GM18502 (cell line): ENCODE measurements at regions not wholly inside any gene's neighbourhood (a gene's known extent, or its start where the extent isn't known, plus 50 kb on each side); places are given as distances from the start of the nearest gene placed in this dataset.
"Not testable (repeated sequence)": the region's sequence is repeated elsewhere in the genome, so short reads cannot be mapped to it uniquely, and the experiment has no call there.

Experiments
- ATAC-seq: cut with Tn5 transposase; IDR thresholded peaks from one replicate; pipeline ENCODE4 v1.9.1; 2021; ENCODE audit warnings: mild to moderate bottlenecking; ENCODE audit not compliant: unreplicated experiment, poor library complexity

DNA sequence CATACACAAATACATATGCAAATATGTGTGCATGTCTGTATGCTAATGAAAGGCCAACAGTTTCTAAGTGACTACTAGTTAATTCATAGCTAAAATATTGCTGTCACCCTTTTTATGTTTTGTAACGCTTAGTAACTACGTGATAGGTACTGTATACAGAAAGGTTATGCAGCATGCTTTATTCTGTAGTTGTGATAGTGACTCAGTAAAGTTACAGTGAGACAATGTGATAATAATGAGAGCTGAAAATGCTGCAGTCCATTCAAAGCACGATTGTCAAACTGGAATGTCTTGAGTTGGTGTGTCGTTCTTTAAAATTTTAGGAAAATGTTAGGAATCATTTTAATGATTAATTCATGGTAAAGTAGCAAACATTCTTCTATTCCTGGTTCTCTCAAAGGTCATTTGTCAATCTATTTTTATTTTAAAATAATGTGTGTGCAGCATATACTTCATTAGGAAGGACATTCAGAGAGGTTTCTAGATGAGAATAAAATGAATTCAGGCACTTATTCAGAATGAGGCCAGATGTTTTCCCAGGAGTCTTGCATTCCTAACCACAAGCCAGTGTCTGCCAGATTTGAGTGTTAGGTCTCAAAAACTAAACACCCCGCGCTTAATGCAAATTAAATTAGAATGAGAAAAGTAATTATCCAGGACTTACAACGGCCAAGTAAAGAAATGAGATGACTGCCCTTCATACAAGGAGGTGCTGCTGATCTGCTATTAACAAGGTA is 408.8 kb upstream of the FZD8 start:
- no peak for ATAC-seq

DNA sequence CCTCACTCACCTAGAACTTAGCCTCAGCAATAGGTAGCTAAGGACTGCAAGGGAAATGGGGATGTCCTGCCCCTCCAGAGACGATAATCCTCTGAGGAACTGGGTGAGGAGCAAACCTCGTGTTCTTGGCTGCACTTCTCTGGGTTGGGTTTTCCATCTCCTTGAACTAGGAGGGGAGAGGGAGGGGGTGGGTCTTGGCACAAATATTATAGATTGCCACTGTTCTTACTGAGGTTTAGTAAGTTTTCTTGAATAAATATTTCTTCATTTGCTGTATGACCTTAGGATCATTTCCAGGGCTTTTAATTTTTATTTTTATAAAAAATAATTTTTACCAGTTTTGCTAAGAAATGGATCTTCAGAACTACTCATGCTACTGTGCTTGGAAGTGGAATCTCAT is 406.7 kb upstream of the FZD8 start:
- no peak for ATAC-seq

DNA sequence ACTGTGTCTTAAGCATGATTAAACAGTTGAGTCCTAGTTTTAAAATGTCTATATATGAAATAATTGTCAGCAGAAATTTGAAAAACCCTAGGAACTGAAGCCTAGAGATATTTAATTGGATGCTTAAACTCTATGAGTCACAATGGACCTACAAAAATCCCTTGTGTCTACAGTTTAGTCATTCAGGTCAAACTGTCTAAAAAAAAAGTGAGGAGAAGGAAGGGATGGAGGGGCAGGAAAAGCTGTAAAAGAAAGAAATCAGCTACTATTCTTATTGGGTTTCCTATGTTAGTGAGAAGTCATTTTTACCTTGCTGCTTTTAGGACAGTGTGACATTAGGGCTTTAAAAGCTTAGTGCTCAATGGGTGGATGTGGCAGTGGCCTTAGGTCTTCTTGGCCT is 406.1 kb upstream of the FZD8 start:
- ATAC-seq: no peak

DNA sequence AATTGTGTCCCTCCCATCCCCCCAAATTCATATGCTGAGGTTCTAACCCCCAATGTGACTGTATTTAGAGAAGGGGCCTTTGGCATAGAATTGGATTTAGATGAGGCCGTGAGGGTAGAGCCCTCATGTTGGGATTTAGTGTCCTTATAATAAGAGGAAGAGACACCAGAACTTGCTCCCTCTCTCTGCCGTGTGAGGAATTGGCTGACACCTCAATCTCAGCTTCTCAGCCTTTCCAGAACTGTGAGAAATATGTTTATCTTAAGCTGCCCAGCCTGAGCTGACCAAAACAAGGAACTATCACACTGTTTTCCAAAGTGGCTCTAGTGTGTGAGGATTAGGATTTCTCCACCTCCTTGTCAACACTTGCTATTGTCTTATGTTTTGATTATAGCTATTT is 400.0 kb upstream of the FZD8 start:
- ATAC-seq: no peak

DNA sequence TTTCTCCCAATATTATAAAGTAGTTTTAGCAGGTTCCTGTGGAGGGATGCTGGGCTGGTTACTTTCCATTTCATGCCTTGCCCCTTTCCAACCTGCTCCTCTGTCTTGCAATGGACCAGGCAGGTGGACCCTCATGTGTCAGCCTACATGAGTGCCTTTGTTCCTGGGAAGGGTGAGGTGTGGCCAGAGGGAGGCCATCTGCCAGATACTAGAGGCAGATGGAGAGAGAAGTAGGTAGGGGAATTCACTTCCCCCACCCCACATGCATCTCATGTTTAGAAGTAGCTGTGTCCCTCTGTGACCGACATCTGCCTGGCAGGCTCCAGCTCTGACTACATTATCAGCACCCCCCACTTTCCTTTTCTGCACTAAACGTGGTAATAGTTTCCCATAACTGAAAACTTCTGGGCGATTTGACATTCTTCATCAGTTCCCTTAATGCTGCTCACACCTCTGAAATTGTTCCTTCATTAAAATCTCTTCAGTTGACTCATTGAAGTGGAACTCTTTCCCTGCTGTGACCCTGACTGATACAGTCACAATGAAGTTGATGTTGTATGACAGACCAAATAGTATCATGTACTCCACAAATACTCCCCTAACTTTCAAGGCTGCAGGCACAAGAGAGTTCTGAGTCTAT is 396.3 kb upstream of the FZD8 start:
- ATAC-seq: no peak

DNA sequence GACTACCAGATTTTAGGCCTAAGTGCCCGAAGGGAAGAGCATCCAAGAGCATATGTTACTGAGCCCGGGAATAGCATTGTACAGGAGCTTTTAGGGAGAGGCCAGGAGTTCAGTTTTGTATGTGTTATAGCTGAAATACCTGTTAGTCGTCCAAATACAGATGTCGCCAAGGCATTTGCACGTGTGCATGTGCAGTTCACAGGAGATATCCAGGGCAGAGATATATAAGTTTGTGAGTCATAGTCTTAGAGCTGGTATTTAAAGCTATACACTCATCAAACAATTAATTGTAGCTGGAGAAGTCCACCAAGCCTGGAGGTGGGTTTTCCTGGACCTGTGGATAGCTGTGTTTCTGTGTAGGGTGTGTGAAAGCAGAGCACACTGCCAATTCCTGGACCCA is 394.0 kb upstream of the FZD8 start:
- ATAC-seq: no peak

DNA sequence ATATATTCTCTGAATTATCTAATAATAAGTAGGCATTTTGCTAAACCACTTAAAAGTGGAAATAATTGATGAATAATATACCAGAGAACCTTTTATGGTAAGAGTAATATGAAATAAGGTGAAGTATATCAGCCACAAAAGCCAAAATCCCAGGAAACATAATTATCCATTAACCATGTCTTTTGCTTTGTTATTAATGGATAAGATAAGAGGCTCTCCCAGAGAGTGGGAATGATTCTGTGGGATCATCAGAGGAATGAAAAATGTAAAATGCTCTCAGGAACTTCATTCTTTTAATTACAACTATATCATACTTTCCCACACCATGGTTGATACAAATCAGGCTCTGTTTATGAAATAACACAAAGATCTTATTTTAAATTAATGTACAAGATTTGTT is 391.7 kb upstream of the FZD8 start:
- ATAC-seq: no peak

DNA sequence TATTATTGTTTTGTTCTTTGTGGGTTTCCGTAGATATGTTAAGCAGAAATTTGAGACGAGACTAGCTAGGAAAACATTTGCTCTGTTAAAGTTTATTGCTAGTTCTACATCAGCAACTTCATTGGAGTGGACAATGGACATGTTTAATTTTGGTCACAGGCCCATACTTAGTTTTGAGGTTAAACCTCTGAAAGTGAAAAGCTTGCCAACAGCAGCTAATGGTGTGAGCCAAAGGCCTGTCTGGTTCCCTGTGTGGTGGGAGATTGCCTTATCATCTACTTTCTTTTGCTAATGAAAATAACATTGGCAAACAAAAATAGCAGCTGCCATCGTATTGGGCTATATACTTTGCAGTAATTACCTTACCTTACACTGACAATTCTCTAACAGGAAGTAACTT is 388.4 kb upstream of the FZD8 start:
- ATAC-seq: no peak

DNA sequence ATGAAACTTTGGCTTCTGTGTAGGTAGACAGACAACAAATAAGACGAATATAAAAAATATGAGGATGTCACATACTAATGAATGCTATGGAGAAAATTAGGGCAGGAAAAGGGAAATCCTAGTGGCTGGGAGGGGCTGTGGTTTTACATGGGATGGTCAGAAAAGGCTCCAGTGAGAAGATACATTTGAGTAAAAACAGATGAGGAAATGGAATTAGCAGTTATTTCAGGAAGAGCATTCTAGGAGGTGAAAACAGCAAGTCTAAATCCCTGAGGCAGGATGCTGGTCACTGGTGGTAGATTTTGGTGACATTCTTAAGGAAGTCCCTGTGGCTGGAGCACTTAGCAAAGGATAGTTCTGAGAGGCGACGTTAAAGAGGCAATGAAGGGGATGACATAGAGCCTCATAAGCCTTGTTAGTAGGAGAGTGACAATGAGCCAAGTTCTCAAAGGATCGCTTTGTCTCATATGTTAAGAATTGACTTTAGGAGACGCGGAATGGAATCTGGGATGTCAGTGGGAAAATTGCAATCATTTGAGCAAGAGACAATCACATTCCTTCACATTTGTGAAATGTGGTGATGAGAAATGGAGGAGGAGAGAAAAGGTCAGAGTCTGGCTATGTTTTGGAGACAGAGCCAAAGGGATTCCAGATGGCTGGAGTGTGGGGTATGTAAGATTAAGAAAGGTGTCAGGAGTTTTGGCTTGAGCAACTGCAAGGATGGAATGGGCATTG is 384.7 kb upstream of the FZD8 start:
- ATAC-seq: no peak

DNA sequence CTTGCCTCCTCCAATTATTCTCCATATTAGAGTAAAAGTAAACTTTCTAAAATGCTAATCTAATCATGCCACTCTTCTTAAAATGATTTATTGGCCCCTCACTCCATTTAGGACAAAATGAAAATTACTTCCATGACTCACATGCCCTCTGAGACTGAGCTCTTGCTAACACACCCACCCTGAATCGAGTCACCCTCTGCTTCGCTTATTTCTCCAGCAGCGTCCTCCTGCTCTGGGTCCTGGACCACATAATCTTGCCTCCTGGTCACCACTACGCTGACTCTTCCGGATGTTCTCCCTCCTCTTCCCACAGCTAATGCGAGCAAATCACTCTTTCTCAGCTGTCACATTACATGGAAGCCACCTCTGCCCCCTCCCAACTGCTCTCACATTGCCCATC is 384.0 kb upstream of the FZD8 start:
- ATAC-seq: no peak

DNA sequence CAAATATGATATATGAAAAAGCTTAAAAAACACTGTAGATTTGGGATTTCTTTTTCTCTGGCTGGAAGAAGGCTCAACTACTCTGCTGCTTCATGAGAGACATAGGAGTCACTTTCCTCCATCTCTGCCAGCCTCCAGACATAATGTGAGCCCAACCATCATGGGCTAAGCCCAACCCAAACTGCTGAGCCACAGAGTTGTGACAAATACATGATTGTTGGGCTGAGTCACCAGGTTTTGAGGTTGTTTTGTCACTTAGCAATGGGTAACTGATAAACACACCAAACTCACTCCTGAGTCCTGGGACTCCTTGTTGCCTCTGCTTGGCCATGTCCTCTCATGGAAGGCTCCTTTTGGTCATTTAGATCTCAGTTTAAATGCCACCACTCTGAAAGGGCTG is 381.8 kb upstream of the FZD8 start:
- no peak for ATAC-seq

DNA sequence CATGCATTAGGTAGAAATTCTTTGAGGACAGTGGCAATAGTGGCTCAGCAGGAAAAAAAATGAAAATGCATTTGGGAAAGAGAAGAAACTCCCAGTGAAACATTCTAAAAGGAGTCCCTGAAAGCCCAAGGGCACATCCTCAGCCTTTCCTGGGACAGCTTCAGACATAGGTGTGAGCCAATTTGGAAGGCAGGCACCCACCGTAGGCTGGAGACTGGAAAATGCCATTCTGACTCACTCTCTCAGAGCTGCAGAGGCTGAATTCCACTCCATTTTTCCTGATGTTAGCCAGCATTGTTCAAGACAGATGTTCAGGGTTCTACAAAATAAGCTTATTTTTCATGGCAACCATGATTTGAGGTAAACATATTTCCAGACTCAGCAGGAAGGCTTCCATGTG is 379.0 kb upstream of the FZD8 start:
- ATAC-seq: no peak

DNA sequence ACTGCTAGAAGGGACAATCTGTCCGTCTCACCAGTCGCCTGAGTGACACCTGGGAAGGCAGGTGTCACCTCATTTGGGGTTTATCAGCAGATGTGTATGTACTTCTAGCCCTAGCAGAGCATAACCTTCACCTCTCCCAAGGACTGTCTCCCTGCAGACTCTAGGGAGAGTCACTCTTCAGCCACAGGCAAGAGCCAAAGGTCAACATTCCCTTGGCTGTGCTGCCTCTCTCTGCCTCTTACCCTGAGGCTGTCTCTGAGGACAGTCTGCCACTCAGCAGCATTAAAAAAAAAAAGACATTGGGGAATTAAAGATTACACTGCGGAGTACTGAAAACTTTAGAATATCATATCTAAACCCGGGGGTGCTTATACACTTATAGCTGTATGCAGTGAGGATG is 377.7 kb upstream of the FZD8 start:
- ATAC-seq: no peak

DNA sequence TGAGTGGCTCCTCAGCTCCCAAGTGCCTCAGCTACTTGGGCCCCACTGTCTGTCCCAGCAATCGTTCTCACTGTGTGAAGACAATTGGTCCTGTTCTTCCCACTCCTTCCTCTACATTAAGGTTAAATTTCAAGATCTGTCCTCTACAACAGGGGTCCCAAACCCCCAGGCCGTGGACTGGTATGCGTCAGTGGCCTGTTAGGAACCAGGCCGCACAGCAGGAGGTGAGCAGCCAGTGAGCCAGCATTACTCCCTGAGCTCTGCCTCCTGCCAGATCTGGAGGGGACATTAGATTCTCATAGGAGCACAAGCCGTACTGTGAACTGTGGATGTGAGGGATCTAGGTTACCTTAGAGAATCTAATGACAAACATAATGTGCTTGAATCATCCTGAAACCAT is 376.9 kb upstream of the FZD8 start:
- no peak for ATAC-seq

DNA sequence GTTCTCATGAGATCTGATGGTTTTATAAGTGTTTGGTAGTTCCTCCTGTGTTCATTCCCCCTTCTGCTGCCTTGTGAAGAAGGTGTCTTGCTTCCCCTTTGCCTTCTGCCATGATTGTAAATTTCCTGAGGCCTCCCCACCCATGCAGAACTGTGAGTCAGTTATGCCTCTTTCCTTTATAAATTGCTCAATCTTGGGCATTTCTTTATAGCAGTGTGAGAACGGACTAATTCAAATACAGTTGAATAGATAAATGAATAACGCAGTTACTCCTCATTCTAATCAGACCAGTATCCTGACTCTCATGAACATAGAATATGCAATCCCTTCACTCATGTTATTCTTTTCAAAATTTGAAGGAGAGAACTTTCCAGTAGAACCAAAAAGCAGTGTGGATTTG is 375.0 kb upstream of the FZD8 start:
- ATAC-seq: no peak

DNA sequence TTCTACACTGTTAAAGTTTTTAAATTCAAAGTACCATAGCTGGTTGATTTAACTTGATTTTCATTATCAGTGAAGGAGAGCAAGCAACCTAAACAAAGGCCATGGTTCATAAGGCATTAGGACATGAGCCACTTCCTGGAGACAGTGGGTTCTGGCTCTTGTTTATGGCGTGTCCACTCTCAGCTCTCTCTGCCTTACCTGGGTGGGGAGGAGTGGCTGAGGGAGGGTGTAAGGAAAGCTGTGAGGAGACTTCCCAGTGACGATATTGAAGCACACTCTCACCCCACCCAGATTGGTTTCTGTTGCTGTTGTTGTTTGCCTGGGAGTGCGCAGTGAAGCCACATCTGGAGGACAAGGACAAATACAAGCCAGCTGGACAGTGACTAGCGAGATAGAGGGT is 365.3 kb upstream of the FZD8 start:
- no peak for ATAC-seq

DNA sequence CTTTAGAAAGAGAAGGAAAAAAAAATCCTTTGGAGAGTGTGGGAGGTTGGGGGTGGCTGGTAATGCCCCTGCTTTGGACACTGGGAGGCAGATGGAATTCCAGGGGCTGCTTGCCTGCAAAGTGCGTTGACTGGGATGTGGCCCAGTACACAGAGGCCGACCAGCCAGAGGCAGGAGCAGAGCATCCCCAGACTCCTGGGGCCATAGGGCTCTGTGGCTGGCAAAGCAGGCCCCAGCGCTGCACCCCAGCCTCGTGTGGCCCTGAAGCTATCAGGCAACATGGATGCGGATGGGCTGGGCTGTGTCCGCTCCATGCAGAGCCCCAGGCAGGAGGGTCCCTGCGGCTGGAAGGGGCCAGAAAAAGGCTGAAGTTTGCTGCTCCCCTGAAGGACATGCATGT is 361.6 kb upstream of the FZD8 start:
- ATAC-seq: no peak

DNA sequence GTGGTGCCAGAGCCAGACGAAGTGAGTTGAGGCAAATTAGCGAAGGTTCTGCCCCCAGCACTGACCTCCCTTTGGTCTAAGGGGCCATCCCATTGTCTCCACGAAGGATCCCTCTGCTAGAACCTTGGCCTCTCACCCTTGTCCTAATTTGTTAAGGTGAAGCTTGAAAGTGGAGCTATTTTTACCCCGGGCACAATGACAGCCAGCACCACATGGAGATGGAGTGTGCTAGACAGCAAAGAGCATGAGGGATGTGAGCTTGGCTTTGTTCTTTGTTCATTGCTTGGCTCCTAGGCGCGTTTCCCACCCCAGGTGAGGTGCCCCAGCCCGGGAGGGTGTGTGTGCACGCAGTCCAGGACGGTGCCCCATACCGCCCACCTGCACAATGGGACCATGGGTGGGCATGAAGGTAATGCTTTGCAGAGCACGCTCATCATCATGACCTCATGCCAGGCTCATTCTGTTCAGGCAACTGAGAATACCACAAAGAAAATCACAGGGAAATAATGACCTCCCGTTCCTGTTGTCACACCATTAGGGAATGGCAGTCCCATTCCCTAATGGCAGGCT is 361.0 kb upstream of the FZD8 start:
- ATAC-seq: no peak

DNA sequence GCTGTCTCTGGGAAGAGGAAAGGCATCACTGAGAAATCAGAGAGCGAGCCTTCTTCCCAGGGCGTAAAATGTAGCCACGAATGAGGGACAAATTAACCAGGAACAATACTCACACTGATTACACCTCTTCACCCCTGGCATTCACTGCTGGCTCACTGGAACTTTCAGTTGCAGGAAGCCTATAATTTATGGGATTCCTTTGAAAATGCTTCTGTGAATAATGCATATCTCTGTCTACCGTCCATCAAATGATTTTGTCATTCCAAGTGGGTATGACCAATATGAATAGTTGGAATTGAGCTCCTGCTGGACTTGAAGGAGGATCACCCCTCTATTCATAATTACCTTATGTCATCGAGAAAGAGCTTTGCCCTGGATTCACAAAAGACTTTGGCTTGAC is 360.3 kb upstream of the FZD8 start:
- ATAC-seq: no peak

DNA sequence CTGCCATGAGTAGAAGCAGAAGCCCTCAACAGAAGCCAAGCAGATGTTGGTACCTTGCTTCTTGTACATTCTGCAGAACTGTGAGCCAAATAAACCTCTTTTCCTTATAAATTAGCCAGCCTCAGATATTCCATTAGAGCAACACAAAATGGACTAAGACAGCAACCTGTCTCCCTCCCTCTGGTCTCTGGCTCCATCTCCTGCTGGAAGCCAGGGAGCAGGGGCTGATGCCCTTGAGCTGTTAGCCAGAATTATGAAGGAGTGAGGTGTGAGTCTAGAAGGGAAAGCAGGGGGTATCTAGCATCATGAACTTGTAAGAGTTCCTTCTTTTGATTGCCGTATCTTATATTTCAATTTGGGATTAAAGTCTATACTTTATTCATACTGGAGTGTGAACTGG is 358.7 kb upstream of the FZD8 start:
- not testable (repeated sequence) for ATAC-seq

DNA sequence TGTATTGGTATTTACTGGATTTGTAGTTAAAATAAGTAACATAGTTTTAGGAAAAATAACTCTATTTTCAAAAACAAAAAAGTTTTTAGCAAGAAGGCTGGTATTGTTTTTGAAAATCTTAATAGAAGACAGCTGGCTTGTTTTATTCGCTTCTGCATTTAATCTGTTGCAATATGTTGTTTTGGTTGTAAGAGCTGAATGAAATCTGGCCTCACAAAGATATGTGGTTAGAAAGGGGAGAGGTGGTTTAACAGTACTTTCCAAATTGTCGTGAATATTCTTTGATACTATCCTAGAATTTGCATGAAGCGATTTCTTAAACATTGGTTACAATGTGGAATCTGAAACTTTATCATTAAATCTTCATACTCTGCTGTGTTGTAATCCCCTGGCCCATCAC is 355.9 kb upstream of the FZD8 start:
- no peak for ATAC-seq
